K562 (cell line): ENCODE measurements at regions not wholly inside any gene's neighbourhood (a gene's known extent, or its start where the extent isn't known, plus 50 kb on each side); places are given as distances from the start of the nearest gene placed in this dataset.

Experiments used
- ATAC-seq: fragments of 200-7000 bp; cut with Tn5 transposase; 3 replicates; pipeline ENCODE4 v1.9.1; 2020; ENCODE audit warnings: moderate library complexity
- BruUV-seq: library from RNA; stranded (reverse); fragments of 400-500 nt; replicated peaks from 2 replicates; lab custom pipeline; 2021; lab: Mats Ljungman, UMichigan
- CTCF ChIA-PET: fragments of 300-600 bp; formaldehyde crosslinking; extraction: SDS; loops from one replicate; lab custom pipeline; 2021; ENCODE audit warnings: low intra/inter-chr PET ratio; lab: Yijun Ruan, JAX
- POLR2A ChIA-PET: fragments of 300-600, 350-650 bp; sonication (Branson Sonifier 250); formaldehyde crosslinking; extraction: SDS; loops from one replicate; lab custom pipeline; 2021; ENCODE audit warnings: antibody characterized with exemption, inconsistent platforms; lab: Yijun Ruan, JAX
- DNase-seq, 4 experiments: peaks; one replicate each; pipeline versions ENCODE4 v3.0.0 to v3.0.0-alpha.2; 2011 to 2018; ENCODE audit warnings: low spot score in 3 of 4, mixed read lengths in 3 of 4; ENCODE audit errors: extremely low read depth in 1 of 4
- FAIRE-seq: peaks from 2 replicates; lab custom pipeline; 2011; peaks lifted over from hg19 to GRCh38; lab: Jason Lieb, UNC
- H2AFZ ChIP-seq: 2 replicates; pipeline ENCODE4 v1.6.0; 2011; ENCODE audit warnings: low read depth, low read length, control low read depth, inconsistent platforms
- H3K27ac ChIP-seq: fragments of 200-600 bp; 3 replicates; pipeline ENCODE4 v1.8.0; 2011; ENCODE audit warnings: low read depth, mild to moderate bottlenecking, control low read depth, inconsistent platforms, low read length, moderate library complexity, mixed read lengths; ENCODE audit errors: extremely low read depth
- H3K27me3 ChIP-seq, 2 experiments: fragments of 300-600 bp in 1 of 2; 2 replicates in 1 of 2; 3 replicates in 1 of 2; pipeline versions ENCODE4 v1.6.0 to v1.8.0; 2011; ENCODE audit warnings: inconsistent platforms in 2 of 2, low read length in 2 of 2, mild to moderate bottlenecking in 1 of 2, mixed read lengths in 1 of 2, moderate library complexity in 1 of 2; ENCODE audit not compliant: control insufficient read depth in 2 of 2, insufficient read depth in 2 of 2
- H3K36me3 ChIP-seq: fragments of 300-600 bp; 3 replicates; pipeline ENCODE4 v1.8.0; 2011; ENCODE audit warnings: mild to moderate bottlenecking, low read length, inconsistent platforms; ENCODE audit not compliant: control insufficient read depth, insufficient read depth
- H3K4me1 ChIP-seq, 2 experiments: fragments of 200-600 bp in 1 of 2; replicated peaks in 1 of 2; 2 replicates in 1 of 2; 3 replicates in 1 of 2; pipeline versions ENCODE4 v1.5.1 to v1.8.0; 2011; ENCODE audit warnings: inconsistent platforms in 2 of 2, low read length in 2 of 2, mild to moderate bottlenecking in 1 of 2, mixed read lengths in 1 of 2, moderate library complexity in 1 of 2; ENCODE audit not compliant: control insufficient read depth in 2 of 2, insufficient read depth in 2 of 2
- H3K4me2 ChIP-seq: 2 replicates; pipeline ENCODE4 v1.6.1; 2011; ENCODE audit warnings: low read length, control low read depth, inconsistent platforms, mixed read lengths; ENCODE audit not compliant: insufficient read depth
- H3K4me3 ChIP-seq: fragments of 200-600 bp; sonication (generic), shearing (Covaris generic); 2 replicates; pipeline ENCODE4 v1.5.1; 2016; ENCODE audit warnings: control low read depth, inconsistent platforms
- H3K79me2 ChIP-seq: fragments of 200-600 bp; 3 replicates; pipeline ENCODE4 v1.8.0; 2011; ENCODE audit warnings: low read length, inconsistent platforms; ENCODE audit not compliant: control insufficient read depth, insufficient read depth
- H3K9ac ChIP-seq, 2 experiments: 2 replicates each; pipeline versions ENCODE4 v1.6.0 to v1.6.1; 2011; ENCODE audit warnings: low read depth in 2 of 2, low read length in 2 of 2, control low read depth in 1 of 2, inconsistent platforms in 1 of 2, mild to moderate bottlenecking in 1 of 2, mixed read lengths in 1 of 2; ENCODE audit not compliant: insufficient read depth in 1 of 2
- H3K9me1 ChIP-seq: one replicate; pipeline ENCODE4 v1.6.0; 2011; ENCODE audit warnings: inconsistent platforms, mild to moderate bottlenecking, low read length, moderate library complexity; ENCODE audit not compliant: control insufficient read depth, insufficient read depth
- H3K9me3 ChIP-seq: replicated peaks from 2 replicates; pipeline ENCODE4 v1.5.1; 2011; ENCODE audit warnings: low read depth, low read length, inconsistent platforms; ENCODE audit not compliant: control insufficient read depth, insufficient read depth
- H4K20me1 ChIP-seq: replicated peaks from 2 replicates; pipeline ENCODE4 v1.6.1; 2011; ENCODE audit warnings: low read length, inconsistent platforms, mixed read lengths; ENCODE audit not compliant: control insufficient read depth, insufficient read depth
- DDX20 ChIP-seq: fragments of 450-650 bp; IDR thresholded peaks from 2 replicates; pipeline ENCODE4 v1.6.1; 2016; ENCODE audit warnings: missing genetic modification characterization, low read depth, mild to moderate bottlenecking, missing compliant biosample characterization, moderate library complexity
- FUS ChIP-seq: fragments of 200-400 bp; formaldehyde crosslinking; optimal IDR thresholded peaks from 2 replicates; pipeline ENCODE3; 2017; ENCODE audit warnings: low read depth, low read length
- HCFC1 ChIP-seq: IDR thresholded peaks from 2 replicates; pipeline ENCODE4 v1.6.1; 2012; ENCODE audit warnings: low read depth, low read length, improper control_type of control experiment
- KDM4B ChIP-seq, 2 experiments: fragments of 450-650 bp in 1 of 2; sonication (generic) in 1 of 2; IDR thresholded peaks; 2 replicates each; pipeline ENCODE4 v1.6.1; 2016 to 2017; ENCODE audit warnings: borderline replicate concordance in 2 of 2, antibody characterized with exemption in 1 of 2, low read depth in 1 of 2, mild to moderate bottlenecking in 1 of 2
- MIER1 ChIP-seq: fragments of 450-650 bp; IDR thresholded peaks from 2 replicates; pipeline ENCODE4 v1.6.1; 2016; ENCODE audit warnings: antibody characterized with exemption, mild to moderate bottlenecking, low read depth
- SMAD2 ChIP-seq: fragments of 150-350 bp; IDR thresholded peaks from 2 replicates; pipeline ENCODE4 v1.6.1; 2014; ENCODE audit warnings: low read depth, mild to moderate bottlenecking, low read length
- SMARCA5 ChIP-seq: fragments of 450-650 bp; IDR thresholded peaks from 2 replicates; pipeline ENCODE4 v1.6.1; 2016
- SP1 ChIP-seq: sonication (generic); formaldehyde crosslinking; IDR thresholded peaks from 2 replicates; pipeline ENCODE4 v1.8.1; 2022; ENCODE audit warnings: mild to moderate bottlenecking, missing genetic modification reagents
- SRSF9 ChIP-seq: fragments of 200-400 bp; formaldehyde crosslinking; IDR thresholded peaks from 2 replicates; pipeline ENCODE4 v1.6.1; 2017; ENCODE audit warnings: low read depth, low read length, borderline replicate concordance
- ZNF778 ChIP-seq: fragments of 450-650 bp; formaldehyde crosslinking; IDR thresholded peaks from 2 replicates; pipeline ENCODE4 v1.4.0; 2020; ENCODE audit warnings: mild to moderate bottlenecking, moderate library complexity
- WGBS: fragments of 100-300 bp; shearing (Covaris generic); methylation state at CpG from one replicate; pipeline ENCODE4 v1.1.6; 2016; ENCODE audit warnings: low coverage, mixed read lengths; ENCODE audit not compliant: insufficient coverage; ENCODE audit errors: missing lambda C conversion rate; 5-methylcytosine and 5-hydroxymethylcytosine counted together
- in situ Hi-C: fragments of 300-500 bp; cut with MboI; formaldehyde crosslinking; loops from 4 replicates; pipeline ENCODE4 v1.15.0; 2018; ENCODE audit warnings: inconsistent platforms, mixed read lengths
- intact Hi-C: fragments of 100-400 bp; cut with micrococcal nuclease; formaldehyde crosslinking; loops from 2 replicates; pipeline ENCODE4 v1.14.2; 2022
- TF ChIP-seq, protein P1 (sequence below), 2 experiments: fragments of 450-650 bp; IDR thresholded peaks; 2 replicates each; pipeline ENCODE4 v1.6.1; 2016
- TF ChIP-seq, protein P2 (sequence below): fragments of 450-650 bp; IDR thresholded peaks from 2 replicates; pipeline ENCODE4 v1.6.1; 2016; ENCODE audit warnings: low read depth
- TF ChIP-seq, protein P3 (sequence below): fragments of 450-650 bp; IDR thresholded peaks from 2 replicates; pipeline ENCODE4 v1.6.1; 2016; ENCODE audit warnings: low read depth, mild to moderate bottlenecking, moderate library complexity

DNA sequence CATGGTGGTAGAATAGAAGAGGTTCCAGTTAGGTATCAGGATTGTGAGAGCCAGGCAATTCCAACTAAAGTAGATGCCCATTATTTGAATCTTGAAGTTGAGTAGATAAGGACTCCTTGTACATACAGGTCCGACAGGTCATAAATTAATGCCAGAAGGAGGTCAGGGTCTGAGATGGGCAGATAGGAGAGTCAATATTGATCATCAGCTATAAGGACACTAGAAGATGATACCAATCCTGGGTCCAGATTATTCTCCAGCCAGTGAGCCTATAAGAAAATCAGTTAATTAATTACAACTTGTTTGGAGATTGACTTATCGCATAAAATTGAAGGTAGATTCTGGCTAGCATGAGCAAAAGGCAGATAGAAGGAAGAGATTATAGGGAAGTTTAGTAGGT lies 378.4 kb upstream of the NAALADL2 start:
- WGBS = 6% methylated on average over 2 of the region's 2 CpGs
- BruUV-seq = no TSS peak
- DNase-seq (no peak), FAIRE-seq (no peak), ATAC-seq (no peak)
- CTCF ChIA-PET = no interaction called here
- intact Hi-C loops = no loop called here
- Histone ChIP-seq H3K27me3 (no peaks in the 10 kb centered on the region), H3K79me2 (no peaks in the 10 kb centered on the region), H3K9me1 (no peaks in the 10 kb centered on the region), H3K4me1 (no peaks in the 10 kb centered on the region), H3K27ac (no peak overlapping the region), H3K9me3 (0 out of 2 replicates have a peak, but pooled peaks cover 1% of the 10 kb centered on the region), H3K4me2 (no peak overlapping the region), H3K9ac (no peak overlapping the region), H2AFZ (no peak overlapping the region), H4K20me1 (no peaks in the 10 kb centered on the region), H3K36me3 (no peaks in the 10 kb centered on the region), H3K4me3 (no peak overlapping the region)
- POLR2A ChIA-PET = no interaction called here
- in situ Hi-C loops = no loop called here
- TF ChIP-seq ZNF778 (CRISPR knock-in tag) (no peak), MIER1 (no peak), SMARCA5 (no peak), DDX20 (tag) (no peak), SMAD2 (no peak), SRSF9 (no peak), HCFC1 (no peak), KDM4B (IDR thresholded peaks at IDR 0.05; ENCODE audit: borderline replicate concordance in 2 of 2, low read depth in 1 of 2) (no peak), FUS (no peak), SP1 (CRISPR knock-in tag) (no peak)
- TF ChIP-seq, protein P1, sequence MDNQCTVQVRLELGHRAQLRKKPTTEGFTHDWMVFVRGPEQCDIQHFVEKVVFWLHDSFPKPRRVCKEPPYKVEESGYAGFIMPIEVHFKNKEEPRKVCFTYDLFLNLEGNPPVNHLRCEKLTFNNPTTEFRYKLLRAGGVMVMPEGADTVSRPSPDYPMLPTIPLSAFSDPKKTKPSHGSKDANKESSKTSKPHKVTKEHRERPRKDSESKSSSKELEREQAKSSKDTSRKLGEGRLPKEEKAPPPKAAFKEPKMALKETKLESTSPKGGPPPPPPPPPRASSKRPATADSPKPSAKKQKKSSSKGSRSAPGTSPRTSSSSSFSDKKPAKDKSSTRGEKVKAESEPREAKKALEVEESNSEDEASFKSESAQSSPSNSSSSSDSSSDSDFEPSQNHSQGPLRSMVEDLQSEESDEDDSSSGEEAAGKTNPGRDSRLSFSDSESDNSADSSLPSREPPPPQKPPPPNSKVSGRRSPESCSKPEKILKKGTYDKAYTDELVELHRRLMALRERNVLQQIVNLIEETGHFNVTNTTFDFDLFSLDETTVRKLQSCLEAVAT (IDR thresholded peaks at IDR 0.05) = no peak
- TF ChIP-seq, protein P2, sequence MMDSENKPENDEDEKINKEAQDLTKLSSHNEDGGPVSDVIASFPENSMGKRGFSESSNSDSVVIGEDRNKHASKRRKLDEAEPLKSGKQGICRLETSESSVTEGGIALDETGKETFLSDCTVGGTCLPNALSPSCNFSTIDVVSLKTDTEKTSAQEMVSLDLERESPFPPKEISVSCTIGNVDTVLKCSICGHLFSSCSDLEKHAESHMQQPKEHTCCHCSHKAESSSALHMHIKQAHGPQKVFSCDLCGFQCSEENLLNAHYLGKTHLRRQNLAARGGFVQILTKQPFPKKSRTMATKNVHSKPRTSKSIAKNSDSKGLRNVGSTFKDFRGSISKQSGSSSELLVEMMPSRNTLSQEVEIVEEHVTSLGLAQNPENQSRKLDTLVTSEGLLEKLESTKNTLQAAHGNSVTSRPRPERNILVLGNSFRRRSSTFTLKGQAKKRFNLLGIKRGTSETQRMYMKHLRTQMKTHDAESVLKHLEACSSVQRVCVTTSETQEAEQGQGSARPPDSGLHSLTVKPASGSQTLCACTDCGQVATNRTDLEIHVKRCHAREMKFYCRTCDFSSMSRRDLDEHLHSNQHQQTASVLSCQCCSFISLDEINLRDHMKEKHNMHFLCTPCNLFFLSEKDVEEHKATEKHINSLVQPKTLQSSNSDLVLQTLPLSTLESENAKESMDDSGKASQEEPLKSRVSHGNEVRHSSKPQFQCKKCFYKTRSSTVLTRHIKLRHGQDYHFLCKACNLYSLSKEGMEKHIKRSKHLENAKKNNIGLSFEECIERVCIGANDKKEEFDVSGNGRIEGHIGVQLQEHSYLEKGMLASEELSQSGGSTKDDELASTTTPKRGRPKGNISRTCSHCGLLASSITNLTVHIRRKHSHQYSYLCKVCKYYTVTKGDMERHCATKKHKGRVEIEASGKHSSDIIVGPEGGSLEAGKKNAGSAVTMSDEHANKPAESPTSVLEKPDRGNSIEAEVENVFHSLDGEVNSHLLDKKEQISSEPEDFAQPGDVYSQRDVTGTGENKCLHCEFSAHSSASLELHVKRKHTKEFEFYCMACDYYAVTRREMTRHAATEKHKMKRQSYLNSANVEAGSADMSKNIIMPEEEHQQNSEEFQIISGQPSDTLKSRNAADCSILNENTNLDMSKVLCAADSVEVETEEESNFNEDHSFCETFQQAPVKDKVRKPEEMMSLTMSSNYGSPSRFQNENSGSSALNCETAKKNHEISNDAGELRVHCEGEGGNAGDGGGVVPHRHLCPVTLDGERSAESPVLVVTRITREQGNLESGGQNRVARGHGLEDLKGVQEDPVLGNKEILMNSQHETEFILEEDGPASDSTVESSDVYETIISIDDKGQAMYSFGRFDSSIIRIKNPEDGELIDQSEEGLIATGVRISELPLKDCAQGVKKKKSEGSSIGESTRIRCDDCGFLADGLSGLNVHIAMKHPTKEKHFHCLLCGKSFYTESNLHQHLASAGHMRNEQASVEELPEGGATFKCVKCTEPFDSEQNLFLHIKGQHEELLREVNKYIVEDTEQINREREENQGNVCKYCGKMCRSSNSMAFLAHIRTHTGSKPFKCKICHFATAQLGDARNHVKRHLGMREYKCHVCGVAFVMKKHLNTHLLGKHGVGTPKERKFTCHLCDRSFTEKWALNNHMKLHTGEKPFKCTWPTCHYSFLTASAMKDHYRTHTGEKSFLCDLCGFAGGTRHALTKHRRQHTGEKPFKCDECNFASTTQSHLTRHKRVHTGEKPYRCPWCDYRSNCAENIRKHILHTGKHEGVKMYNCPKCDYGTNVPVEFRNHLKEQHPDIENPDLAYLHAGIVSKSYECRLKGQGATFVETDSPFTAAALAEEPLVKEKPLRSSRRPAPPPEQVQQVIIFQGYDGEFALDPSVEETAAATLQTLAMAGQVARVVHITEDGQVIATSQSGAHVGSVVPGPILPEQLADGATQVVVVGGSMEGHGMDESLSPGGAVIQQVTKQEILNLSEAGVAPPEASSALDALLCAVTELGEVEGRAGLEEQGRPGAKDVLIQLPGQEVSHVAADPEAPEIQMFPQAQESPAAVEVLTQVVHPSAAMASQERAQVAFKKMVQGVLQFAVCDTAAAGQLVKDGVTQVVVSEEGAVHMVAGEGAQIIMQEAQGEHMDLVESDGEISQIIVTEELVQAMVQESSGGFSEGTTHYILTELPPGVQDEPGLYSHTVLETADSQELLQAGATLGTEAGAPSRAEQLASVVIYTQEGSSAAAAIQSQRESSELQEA = no peak
- TF ChIP-seq, protein P3, sequence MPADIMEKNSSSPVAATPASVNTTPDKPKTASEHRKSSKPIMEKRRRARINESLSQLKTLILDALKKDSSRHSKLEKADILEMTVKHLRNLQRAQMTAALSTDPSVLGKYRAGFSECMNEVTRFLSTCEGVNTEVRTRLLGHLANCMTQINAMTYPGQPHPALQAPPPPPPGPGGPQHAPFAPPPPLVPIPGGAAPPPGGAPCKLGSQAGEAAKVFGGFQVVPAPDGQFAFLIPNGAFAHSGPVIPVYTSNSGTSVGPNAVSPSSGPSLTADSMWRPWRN = no peak
